NOMO-1 treated with dmso at 0.1 percent for 144 hours (cell line): ENCODE measurements at regions not wholly inside any gene's neighbourhood (a gene's known extent, or its start where the extent isn't known, plus 50 kb on each side); places are given as distances from the start of the nearest gene placed in this dataset.

Experiments used
- DNase-seq: peaks from one replicate; lab custom pipeline; 2025; ENCODE audit not compliant: unreplicated experiment; lab: John Stamatoyannopoulos, UW

- no peak for DNase-seq
These were observed 221.3 kb downstream of the CBLN4 start for GRCh38 chr20:55784036-55784435.

- no peak for DNase-seq
These were observed 221.9 kb downstream of the CBLN4 start for GRCh38 chr20:55783381-55783780.

GRCh38 chr20:55782912-55783253, 222.4 kb downstream of the CBLN4 start:
- no peak for DNase-seq

GRCh38 chr20:55782224-55782911, 223.0 kb downstream of the CBLN4 start:
- DNase-seq: no peak

- no peak for DNase-seq
These were observed 226.5 kb downstream of the CBLN4 start for GRCh38 chr20:55778796-55779195.

- no peak for DNase-seq
These were observed 227.7 kb downstream of the CBLN4 start for GRCh38 chr20:55777641-55778040.

GRCh38 chr20:55776176-55776575, 229.1 kb downstream of the CBLN4 start:
- no peak for DNase-seq

- no peak for DNase-seq
These were observed 230.7 kb downstream of the CBLN4 start for GRCh38 chr20:55774628-55775027.

- DNase-seq: no peak
These were observed 243.5 kb downstream of the CBLN4 start for GRCh38 chr20:55761797-55762196.

GRCh38 chr20:55761100-55761499, 244.2 kb downstream of the CBLN4 start:
- no peak for DNase-seq

GRCh38 chr20:55760586-55760985, 244.7 kb downstream of the CBLN4 start:
- no peak for DNase-seq

GRCh38 chr20:55755861-55756260, 249.5 kb downstream of the CBLN4 start:
- DNase-seq: no peak

- no peak for DNase-seq
These were observed 249.9 kb downstream of the CBLN4 start for GRCh38 chr20:55755411-55755810.

GRCh38 chr20:55746723-55747122, 258.6 kb downstream of the CBLN4 start:
- no peak for DNase-seq

- DNase-seq: no peak
These were observed 259.5 kb downstream of the CBLN4 start for GRCh38 chr20:55745840-55746239.

GRCh38 chr20:55744896-55745295, 260.4 kb downstream of the CBLN4 start:
- no peak for DNase-seq

GRCh38 chr20:55741801-55742200, 263.5 kb downstream of the CBLN4 start:
- no peak for DNase-seq

- DNase-seq: no peak
These were observed 265.2 kb downstream of the CBLN4 start for GRCh38 chr20:55740076-55740475.

GRCh38 chr20:55730321-55730720, 275.0 kb downstream of the CBLN4 start:
- no peak for DNase-seq

- DNase-seq: no peak
These were observed 290.6 kb downstream of the CBLN4 start for GRCh38 chr20:55714736-55715135.

- DNase-seq: no peak
These were observed 291.2 kb downstream of the CBLN4 start for GRCh38 chr20:55714082-55714481.

GRCh38 chr20:55704458-55704857, 300.9 kb downstream of the CBLN4 start:
- DNase-seq: no peak

- DNase-seq: no peak
These were observed 303.9 kb downstream of the CBLN4 start for GRCh38 chr20:55701467-55701866.
